ENCODE measurements at regions not wholly inside any gene's neighbourhood (a gene's known extent, or its start where the extent isn't known, plus 50 kb on each side); places are given as distances from the start of the nearest gene placed in this dataset.

GRCh38 chr12:105729926-105730325 is 399.4 kb downstream of the C12orf75 start:
- no peak overlapping the region for H3K27ac ChIP-seq
- no peak for DNase-seq (ENCODE audit: low read depth, low spot score)

GRCh38 chr12:105733579-105733978 is 403.1 kb downstream of the C12orf75 start:
- no peak for DNase-seq (ENCODE audit: low read depth, low spot score)
- H3K27ac ChIP-seq, result no peak overlapping the region

GRCh38 chr12:105736498-105736897 is 402.3 kb downstream of the NUAK1 start:
- DNase-seq (ENCODE audit: low read depth, low spot score), result no peak
- H3K27ac ChIP-seq, result no peak overlapping the region

GRCh38 chr12:105738051-105738450 is 400.7 kb downstream of the NUAK1 start:
- no peak for DNase-seq (ENCODE audit: low read depth, low spot score)
- H3K27ac ChIP-seq, result no peak overlapping the region

- no peak overlapping the region for H3K27ac ChIP-seq
- no peak for DNase-seq (ENCODE audit: low read depth, low spot score)
These were observed 398.4 kb downstream of the NUAK1 start for GRCh38 chr12:105740369-105740768.

- DNase-seq (ENCODE audit: low read depth, low spot score), result no peak
These were observed 397.6 kb downstream of the NUAK1 start for GRCh38 chr12:105740970-105741725.

GRCh38 chr12:105741786-105742566 is 396.8 kb downstream of the NUAK1 start:
- peak; percentile 51 for DNase-seq (ENCODE audit: low read depth, low spot score)
- H3K27ac ChIP-seq, result no peak overlapping the region

More at GRCh38 chr12:105740970-105741725, 397.6 kb downstream of the NUAK1 start:
- H3K27ac ChIP-seq, result no peak overlapping the region

- H3K27ac ChIP-seq, result no peak overlapping the region
- DNase-seq (ENCODE audit: low read depth, low spot score), result no peak
These were observed 396.2 kb downstream of the NUAK1 start for GRCh38 chr12:105742567-105742874.

GRCh38 chr12:105744371-105745058 is 394.2 kb downstream of the NUAK1 start:
- no peak for DNase-seq (ENCODE audit: low read depth, low spot score)
- no peak overlapping the region for H3K27ac ChIP-seq

GRCh38 chr12:105745811-105746210 is 392.9 kb downstream of the NUAK1 start:
- no peak for DNase-seq (ENCODE audit: low read depth, low spot score)
- no peak overlapping the region for H3K27ac ChIP-seq

GRCh38 chr12:105748806-105749600 is 389.8 kb downstream of the NUAK1 start:
- no peak overlapping the region for H3K27ac ChIP-seq

GRCh38 chr12:105750096-105750495 is 388.7 kb downstream of the NUAK1 start:
- H3K27ac ChIP-seq, result no peak overlapping the region
- DNase-seq (ENCODE audit: low read depth, low spot score), result no peak

More at GRCh38 chr12:105748806-105749600, 389.8 kb downstream of the NUAK1 start:
- DNase-seq (ENCODE audit: low read depth, low spot score), result peak; percentile 29

GRCh38 chr12:105754313-105754712 is 384.4 kb downstream of the NUAK1 start:
- no peak for DNase-seq (ENCODE audit: low read depth, low spot score)
- no peak overlapping the region for H3K27ac ChIP-seq

GRCh38 chr12:105756961-105757360 is 381.8 kb downstream of the NUAK1 start:
- H3K27ac ChIP-seq, result no peak overlapping the region
- DNase-seq (ENCODE audit: low read depth, low spot score), result no peak

GRCh38 chr12:105759149-105759548 is 379.6 kb downstream of the NUAK1 start:
- H3K27ac ChIP-seq, result no peak overlapping the region

GRCh38 chr12:105761075-105761474 is 377.7 kb downstream of the NUAK1 start:
- DNase-seq (ENCODE audit: low read depth, low spot score), result no peak

More at GRCh38 chr12:105759149-105759548, 379.6 kb downstream of the NUAK1 start:
- DNase-seq (ENCODE audit: low read depth, low spot score), result no peak

GRCh38 chr12:105764216-105764835 is 374.4 kb downstream of the NUAK1 start:
- H3K27ac ChIP-seq, result no peak overlapping the region
- DNase-seq (ENCODE audit: low read depth, low spot score), result no peak

More at GRCh38 chr12:105761075-105761474, 377.7 kb downstream of the NUAK1 start:
- no peak overlapping the region for H3K27ac ChIP-seq

GRCh38 chr12:105765053-105766014 is 373.4 kb downstream of the NUAK1 start:
- H3K27ac ChIP-seq, result no peak overlapping the region
- no peak for DNase-seq (ENCODE audit: low read depth, low spot score)

GRCh38 chr12:105766029-105766428 is 372.7 kb downstream of the NUAK1 start:
- no peak overlapping the region for H3K27ac ChIP-seq
- no peak for DNase-seq (ENCODE audit: low read depth, low spot score)
